Epithelial cell of esophagus (primary cell): ENCODE measurements at regions not wholly inside any gene's neighbourhood (a gene's known extent, or its start where the extent isn't known, plus 50 kb on each side); places are given as distances from the start of the nearest gene placed in this dataset.

ENCODE experiments used
- DNase-seq: peaks from one replicate; pipeline ENCODE4 v3.0.0; 2010; ENCODE audit warnings: low read depth
- H3K4me3 ChIP-seq: 2 replicates; pipeline ENCODE4 v1.5.1; 2011; ENCODE audit warnings: mild to moderate bottlenecking, low read length, control low read depth
- CTCF ChIP-seq: IDR thresholded peaks from 2 replicates; pipeline ENCODE4 v1.5.1; 2011; ENCODE audit warnings: low read depth, mild to moderate bottlenecking, low read length, control low read depth, inconsistent platforms; ENCODE audit not compliant: insufficient read depth; ENCODE audit errors: missing control alignments

GRCh38 chr1:98371764-98372163 is 289.8 kb upstream of the SNX7 start:
- no peak for DNase-seq
- TF ChIP-seq CTCF = no peak
- no peak overlapping the region for H3K4me3 ChIP-seq

GRCh38 chr1:98369463-98369862 is 292.1 kb upstream of the SNX7 start:
- no peak overlapping the region for H3K4me3 ChIP-seq
- DNase-seq = no peak
- no peak for TF ChIP-seq CTCF

- DNase-seq = no peak
- TF ChIP-seq CTCF = no peak
- no peak overlapping the region for H3K4me3 ChIP-seq
These were observed 292.5 kb upstream of the SNX7 start for GRCh38 chr1:98368995-98369394.

- no peak for DNase-seq
- no peak for TF ChIP-seq CTCF
These were observed 294.1 kb upstream of the SNX7 start for GRCh38 chr1:98367426-98367825.

GRCh38 chr1:98366343-98366742 is 295.2 kb upstream of the SNX7 start:
- no peak for TF ChIP-seq CTCF
- DNase-seq = no peak
- H3K4me3 ChIP-seq = no peak overlapping the region

More at GRCh38 chr1:98367426-98367825, 294.1 kb upstream of the SNX7 start:
- no peak overlapping the region for H3K4me3 ChIP-seq

GRCh38 chr1:98364544-98364943 is 297.0 kb upstream of the SNX7 start:
- no peak for DNase-seq
- H3K4me3 ChIP-seq = no peak overlapping the region
- no peak for TF ChIP-seq CTCF

GRCh38 chr1:98360864-98361263 is 300.7 kb upstream of the SNX7 start:
- no peak overlapping the region for H3K4me3 ChIP-seq
- no peak for DNase-seq
- no peak for TF ChIP-seq CTCF
